SKM-1 treated with dmso at 0.1 percent for 144 hours (cell line): ENCODE measurements at regions not wholly inside any gene's neighbourhood (a gene's known extent, or its start where the extent isn't known, plus 50 kb on each side); places are given as distances from the start of the nearest gene placed in this dataset.
"Not testable (repeated sequence)": the region's sequence is repeated elsewhere in the genome, so short reads cannot be mapped to it uniquely, and the experiment has no call there.

Experiments
- DNase-seq: peaks from one replicate; lab custom pipeline; 2025; ENCODE audit not compliant: unreplicated experiment; lab: John Stamatoyannopoulos, UW

GRCh38 chr12:131659484-131659883 lies 51.4 kb upstream of the SFSWAP start:
- DNase-seq: not testable (repeated sequence)

- DNase-seq: not testable (repeated sequence)
Observed at GRCh38 chr12:131659976-131660375, 50.9 kb upstream of the SFSWAP start.

GRCh38 chr12:131660401-131660800 lies 50.5 kb upstream of the SFSWAP start:
- not testable (repeated sequence) for DNase-seq
